WTC11 (cell line): ENCODE measurements at regions not wholly inside any gene's neighbourhood (a gene's known extent, or its start where the extent isn't known, plus 50 kb on each side); places are given as distances from the start of the nearest gene placed in this dataset.

Experiments used
- ATAC-seq: fragments of 200-7000 bp; cut with Tn5 transposase; 2 replicates; pipeline ENCODE4 v1.10.0; 2021; ENCODE audit warnings: mild to moderate bottlenecking, moderate library complexity
- CTCF ChIA-PET: fragments of 300-600 bp; sonication (Branson Sonifier 250); formaldehyde crosslinking; loops from one replicate; lab custom pipeline; 2021; ENCODE audit warnings: antibody characterized with exemption; lab: Charles Lee
- POLR2A ChIA-PET: fragments of 350-600 bp; sonication (Branson Sonifier 250); formaldehyde crosslinking; loops from one replicate; lab custom pipeline; 2021; ENCODE audit warnings: antibody characterized with exemption; lab: Charles Lee
- DNase-seq: peaks from one replicate; pipeline ENCODE4 v3.0.0; 2021; ENCODE audit warnings: low spot score
- H3K27ac Mint-ChIP-seq: 2 replicates; pipeline ENCODE4 v1.8.0; 2021; ENCODE audit warnings: mixed read lengths
- H3K27me3 Mint-ChIP-seq: 2 replicates; pipeline ENCODE4 v1.8.0; 2021; ENCODE audit warnings: low read depth, mild to moderate bottlenecking, moderate library complexity, mixed read lengths
- H3K36me3 Mint-ChIP-seq: 2 replicates; pipeline ENCODE4 v1.8.0; 2021; ENCODE audit warnings: mixed read lengths
- H3K4me1 Mint-ChIP-seq: 2 replicates; pipeline ENCODE4 v1.8.0; 2022; ENCODE audit warnings: mixed read lengths
- H3K4me3 Mint-ChIP-seq: 2 replicates; pipeline ENCODE4 v1.8.0; 2021; ENCODE audit warnings: mild to moderate bottlenecking, moderate library complexity, mixed read lengths
- H3K9me3 Mint-ChIP-seq: 2 replicates; pipeline ENCODE4 v1.8.0; 2021; ENCODE audit warnings: mixed read lengths
- AFF4 ChIP-seq: sonication (generic); formaldehyde crosslinking; IDR thresholded peaks from 2 replicates; pipeline ENCODE4 v1.8.1; 2023; ENCODE audit warnings: mild to moderate bottlenecking, missing genetic modification reagents, borderline replicate concordance
- AR ChIP-seq: fragments of 250-450 bp; sonication (Bioruptor Pico); IDR thresholded peaks from 2 replicates; pipeline ENCODE4 v1.9.0; 2021; ENCODE audit warnings: mild to moderate bottlenecking
- ARID4B ChIP-seq: sonication (generic); formaldehyde crosslinking; IDR thresholded peaks from 2 replicates; pipeline ENCODE4 v1.8.0; 2023; ENCODE audit warnings: missing genetic modification reagents, mild to moderate bottlenecking, borderline replicate concordance
- ATF2 ChIP-seq: sonication (generic); formaldehyde crosslinking; IDR thresholded peaks from 2 replicates; pipeline ENCODE4 v1.8.1; 2022; ENCODE audit warnings: low read depth, missing genetic modification reagents, borderline replicate concordance
- CREB1 ChIP-seq: sonication (generic); formaldehyde crosslinking; IDR thresholded peaks from 2 replicates; pipeline ENCODE4 v1.8.0; 2023; ENCODE audit warnings: mild to moderate bottlenecking, missing genetic modification reagents
- CREM ChIP-seq: sonication (generic); formaldehyde crosslinking; IDR thresholded peaks from 2 replicates; pipeline ENCODE4 v1.8.1; 2022; ENCODE audit warnings: mild to moderate bottlenecking, missing genetic modification reagents, moderate library complexity
- E2F1 ChIP-seq: sonication (generic); formaldehyde crosslinking; IDR thresholded peaks from 2 replicates; pipeline ENCODE4 v1.8.0; 2022; ENCODE audit warnings: mild to moderate bottlenecking, missing genetic modification reagents
- E2F4 ChIP-seq: sonication (generic); formaldehyde crosslinking; IDR thresholded peaks from 2 replicates; pipeline ENCODE4 v1.8.1; 2022; ENCODE audit warnings: low read depth, mild to moderate bottlenecking, moderate library complexity, missing genetic modification reagents, borderline replicate concordance
- ERG ChIP-seq: fragments of 250-450 bp; sonication (Bioruptor Pico); IDR thresholded peaks from 2 replicates; pipeline ENCODE4 v1.8.0; 2021; ENCODE audit warnings: mild to moderate bottlenecking
- FOXJ3 ChIP-seq: sonication (generic); formaldehyde crosslinking; IDR thresholded peaks from 2 replicates; pipeline ENCODE4 v1.9.0; 2021; ENCODE audit warnings: missing genetic modification reagents, mild to moderate bottlenecking, borderline replicate concordance
- NFE2L1 ChIP-seq: sonication (generic); formaldehyde crosslinking; IDR thresholded peaks from 2 replicates; pipeline ENCODE4 v1.8.1; 2023; ENCODE audit warnings: missing genetic modification reagents
- SMAD3 ChIP-seq: sonication (generic); formaldehyde crosslinking; IDR thresholded peaks from 2 replicates; pipeline ENCODE4 v1.8.0; 2022; ENCODE audit warnings: missing genetic modification reagents, mild to moderate bottlenecking, borderline replicate concordance
- TEAD1 ChIP-seq: sonication (generic); formaldehyde crosslinking; IDR thresholded peaks from 2 replicates; pipeline ENCODE4 v1.8.0; 2022; ENCODE audit warnings: mild to moderate bottlenecking, missing genetic modification reagents
- TEAD4 ChIP-seq: sonication (generic); formaldehyde crosslinking; IDR thresholded peaks from 2 replicates; pipeline ENCODE4 v1.8.0; 2022; ENCODE audit warnings: mild to moderate bottlenecking, missing genetic modification reagents
- ZMAT4 ChIP-seq: fragments of 250-450 bp; sonication (Bioruptor Pico); IDR thresholded peaks from 2 replicates; pipeline ENCODE4 v1.9.0; 2021; ENCODE audit warnings: mild to moderate bottlenecking
- ZNF138 ChIP-seq: sonication (generic); formaldehyde crosslinking; conservative IDR thresholded peaks from 2 replicates; pipeline ENCODE4 v1.8.1; 2022; ENCODE audit warnings: mild to moderate bottlenecking, moderate library complexity, missing genetic modification reagents
- ZNF396 ChIP-seq: fragments of 250-450 bp; sonication (Bioruptor Pico); IDR thresholded peaks from 2 replicates; pipeline ENCODE4 v1.8.0; 2021; ENCODE audit warnings: mild to moderate bottlenecking, moderate library complexity, borderline replicate concordance

- ATAC-seq, result peak; percentile 48
- H3K4me3 Mint-ChIP-seq, result no peak overlapping the region
- no peak for DNase-seq
- H3K27me3 Mint-ChIP-seq, result no peaks in the 10 kb centered on the region
- H3K36me3 Mint-ChIP-seq, result peaks cover 17% of the 10 kb centered on the region
- H3K27ac Mint-ChIP-seq, result peak overlapping the region; percentile 86
- H3K9me3 Mint-ChIP-seq, result no peaks in the 10 kb centered on the region
- POLR2A ChIA-PET, result no interaction called here
- TF ChIP-seq ZNF396 (no peak), AR (CRISPR knock-in tag) (no peak), TEAD1 (no peak), CREM (CRISPR knock-in tag) (no peak), ATF2 (CRISPR knock-in tag) (no peak), ZNF138 (no peak), ARID4B (CRISPR knock-in tag) (no peak), E2F4 (CRISPR knock-in tag) (no peak), ZMAT4 (CRISPR knock-in tag) (no peak)
- CTCF ChIA-PET, result interaction anchor here (0.5 kb wide), 1 partner anchor 582 kb away, joined by 3 read pairs; no protein-coding TSS in a partner anchor
- H3K4me1 Mint-ChIP-seq, result peaks cover 38% of the 10 kb centered on the region
Observed at GRCh38 chr7:126026421-126027088, 1096.9 kb upstream of the POT1 start.

GRCh38 chr7:126022452-126022851 is 1092.8 kb upstream of the POT1 start:
- POLR2A ChIA-PET, result no interaction called here
- ATAC-seq, result no peak
- Mint-ChIP-seq H3K27me3 (no peaks in the 10 kb centered on the region), H3K4me3 (no peak overlapping the region), H3K36me3 (peaks cover 41% of the 10 kb centered on the region), H3K27ac (no peak overlapping the region; the same call in 1 of the 2 replicates), H3K9me3 (no peaks in the 10 kb centered on the region), H3K4me1 (peaks cover 31% of the 10 kb centered on the region)
- no peak for DNase-seq
- CTCF ChIA-PET, result no interaction called here
- TF ChIP-seq ERG (CRISPR knock-in tag) (no peak), NFE2L1 (CRISPR knock-in tag) (no peak), CREB1 (CRISPR knock-in tag) (no peak), CREM (CRISPR knock-in tag) (no peak), E2F1 (CRISPR knock-in tag) (no peak), SMAD3 (CRISPR knock-in tag) (no peak), TEAD4 (CRISPR knock-in tag) (no peak), FOXJ3 (CRISPR knock-in tag) (no peak), AFF4 (no peak)
